ENCODE measurements at regions not wholly inside any gene's neighbourhood (a gene's known extent, or its start where the extent isn't known, plus 50 kb on each side); places are given as distances from the start of the nearest gene placed in this dataset.

- H3K27ac ChIP-seq, result no peak overlapping the region
- H3K27me3 ChIP-seq, result no peaks in the 10 kb centered on the region
- no peaks in the 10 kb centered on the region for H3K4me1 ChIP-seq
- H3K36me3 ChIP-seq, result no peaks in the 10 kb centered on the region
- H3K9me3 ChIP-seq, result no peaks in the 10 kb centered on the region
- DNase-seq (ENCODE audit: extremely low spot score in 2 of 2), result no peak
- no peak overlapping the region for H3K4me3 ChIP-seq
- no peak for TF ChIP-seq CTCF (IDR thresholded peaks at IDR 0.05)
- intact Hi-C loops (cut with DNase I), result no loop called here
Measured at GRCh38 chr4:151859641-151860040, 98.8 kb upstream of the GATB start.

GRCh38 chr4:151858356-151858755 lies 97.5 kb upstream of the GATB start:
- intact Hi-C loops (cut with DNase I), result no loop called here
- Histone ChIP-seq H3K4me1 (no peaks in the 10 kb centered on the region), H3K36me3 (no peaks in the 10 kb centered on the region), H3K4me3 (no peak overlapping the region), H3K27me3 (no peaks in the 10 kb centered on the region), H3K9me3 (no peaks in the 10 kb centered on the region), H3K27ac (no peak overlapping the region)
- TF ChIP-seq POLR2AphosphoS5 (IDR thresholded peaks at IDR 0.05; ENCODE audit: insufficient read depth in 1 of 2, low read depth in 1 of 2) (no peak), CTCF (IDR thresholded peaks at IDR 0.05) (no peak), POLR2A (IDR thresholded peaks at IDR 0.05) (no peak)
- no peak for DNase-seq (ENCODE audit: extremely low spot score in 2 of 2)

GRCh38 chr4:151857368-151857767 lies 96.6 kb upstream of the GATB start:
- Histone ChIP-seq H3K4me1 (no peaks in the 10 kb centered on the region), H3K9me3 (no peaks in the 10 kb centered on the region), H3K36me3 (no peaks in the 10 kb centered on the region), H3K27ac (no peak overlapping the region), H3K4me3 (no peak overlapping the region), H3K27me3 (no peaks in the 10 kb centered on the region)
- TF ChIP-seq POLR2AphosphoS5 (IDR thresholded peaks at IDR 0.05; ENCODE audit: insufficient read depth in 1 of 2, low read depth in 1 of 2) (no peak), POLR2A (IDR thresholded peaks at IDR 0.05) (no peak), CTCF (IDR thresholded peaks at IDR 0.05) (no peak)
- DNase-seq (ENCODE audit: extremely low spot score in 2 of 2), result no peak
- intact Hi-C loops (cut with DNase I), result no loop called here

GRCh38 chr4:151855747-151856146 lies 94.9 kb upstream of the GATB start:
- H3K36me3 ChIP-seq, result no peaks in the 10 kb centered on the region
- H3K27ac ChIP-seq, result no peak overlapping the region
- no peaks in the 10 kb centered on the region for H3K27me3 ChIP-seq
- intact Hi-C loops (cut with DNase I), result no loop called here
- H3K4me3 ChIP-seq, result no peak overlapping the region
- TF ChIP-seq POLR2AphosphoS5 (IDR thresholded peaks at IDR 0.05; ENCODE audit: insufficient read depth in 1 of 2, low read depth in 1 of 2) (no peak), POLR2A (IDR thresholded peaks at IDR 0.05) (no peak), CTCF (IDR thresholded peaks at IDR 0.05) (no peak)
- no peaks in the 10 kb centered on the region for H3K4me1 ChIP-seq
- no peaks in the 10 kb centered on the region for H3K9me3 ChIP-seq
- DNase-seq (ENCODE audit: extremely low spot score in 2 of 2), result no peak

- intact Hi-C loops (cut with DNase I), result no loop called here
- Histone ChIP-seq H3K36me3 (no peaks in the 10 kb centered on the region), H3K27me3 (no peaks in the 10 kb centered on the region), H3K4me3 (no peak overlapping the region), H3K9me3 (no peaks in the 10 kb centered on the region), H3K27ac (no peak overlapping the region), H3K4me1 (no peaks in the 10 kb centered on the region)
- DNase-seq (ENCODE audit: extremely low spot score in 2 of 2), result no peak
- no peak for TF ChIP-seq POLR2AphosphoS5 (IDR thresholded peaks at IDR 0.05; ENCODE audit: insufficient read depth in 1 of 2, low read depth in 1 of 2)
- no peak for TF ChIP-seq CTCF (IDR thresholded peaks at IDR 0.05)
- TF ChIP-seq POLR2A (IDR thresholded peaks at IDR 0.05), result no peak
Measured at GRCh38 chr4:151854731-151855130, 93.9 kb upstream of the GATB start.

Data from vagina (tissue), 2 donors.